ENCODE measurements at regions not wholly inside any gene's neighbourhood (a gene's known extent, or its start where the extent isn't known, plus 50 kb on each side); places are given as distances from the start of the nearest gene placed in this dataset.
A peak's percentile ranks its signal among the peaks of the same experiment; 100 is the strongest.

DNA sequence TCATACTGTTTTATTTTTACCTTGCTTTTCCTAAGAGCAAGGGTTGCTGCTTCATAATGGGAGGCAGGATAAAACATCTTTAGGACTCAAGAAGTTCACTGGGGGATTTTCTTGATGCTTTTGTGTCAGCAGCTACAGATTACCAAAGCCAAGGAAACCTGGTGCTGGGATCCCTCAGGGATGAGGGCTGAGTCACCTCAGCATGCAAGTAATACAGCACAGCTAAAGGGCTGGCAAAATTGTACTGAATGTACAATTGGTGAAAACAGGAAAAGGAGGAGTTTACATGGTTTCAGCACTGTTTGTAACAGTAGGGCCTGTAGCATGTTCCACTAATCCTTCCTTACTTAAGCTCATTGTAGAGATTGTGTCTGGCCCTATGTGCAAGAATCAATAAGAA, 1056.8 kb downstream of the SORCS1 start:
- no peak overlapping the region for H4K91ac ChIP-seq (replicated peaks; ENCODE audit: insufficient read length, low read length)
- no peak overlapping the region for H2BK5ac ChIP-seq (ENCODE audit: low read depth, low read length)
- no peak overlapping the region for H3K18ac ChIP-seq (ENCODE audit: extremely low read depth, low read length)
- H3K4ac ChIP-seq (replicated peaks; ENCODE audit: insufficient read length, low read depth, low read length), result no peak overlapping the region
- H3K4me3 ChIP-seq (ENCODE audit: extremely low read depth in 1 of 4, insufficient read depth in 2 of 4, low read depth in 3 of 4, low read length in 4 of 4), result no peak overlapping the region
- H2AFZ ChIP-seq (ENCODE audit: low read length), result 0 out of 2 replicates have a peak overlapping the region, but pooled peaks have one; percentile 20
- no peak overlapping the region for H4K8ac ChIP-seq (ENCODE audit: extremely low read depth, insufficient read depth, low read length)
- no peak overlapping the region for H3K27ac ChIP-seq (ENCODE audit: low read depth, low read length)
- H3K23ac ChIP-seq (ENCODE audit: insufficient read length), result no peak overlapping the region
- no peak overlapping the region for H3K56ac ChIP-seq (replicated peaks; ENCODE audit: insufficient read length, low read depth, low read length)
- no peak overlapping the region for H2BK20ac ChIP-seq (ENCODE audit: low read length)
- H4K20me1 ChIP-seq (replicated peaks in 1 of 2; ENCODE audit: control insufficient read depth in 1 of 2, insufficient read depth in 2 of 2, low read length in 2 of 2), result no peaks in the 10 kb centered on the region
- H2BK12ac ChIP-seq (ENCODE audit: low read depth, low read length), result no peak overlapping the region
- H4K5ac ChIP-seq (ENCODE audit: insufficient read length, low read depth, low read length), result no peak overlapping the region
- FAIRE-seq (no peak), DNase-seq (ENCODE audit: low read depth in 1 of 2, low spot score in 2 of 2) (no peak)
- no peaks in the 10 kb centered on the region for H3K36me3 ChIP-seq (ENCODE audit: control insufficient read depth in 2 of 4, insufficient read depth in 4 of 4, low read length in 3 of 4)
- H3K79me1 ChIP-seq (ENCODE audit: low read depth, low read length), result no peaks in the 10 kb centered on the region
- H3K4me2 ChIP-seq (ENCODE audit: insufficient read depth in 1 of 2, low read depth in 2 of 2, low read length in 2 of 2), result no peak overlapping the region
- no peak overlapping the region for H3K14ac ChIP-seq (ENCODE audit: insufficient read length)
- H3K23me2 ChIP-seq (ENCODE audit: low read depth, low read length), result no peaks in the 10 kb centered on the region
- no peak overlapping the region for H2BK15ac ChIP-seq (ENCODE audit: low read length)
- no peaks in the 10 kb centered on the region for H3K4me1 ChIP-seq (replicated peaks in 1 of 4; ENCODE audit: control insufficient read depth in 3 of 4, insufficient read depth in 4 of 4, low read length in 3 of 4)
- ChIA-PET CTCF (ENCODE audit: partially characterized antibody) (interaction anchor here (1.2 kb wide), 1 partner anchor 156 kb away, joined by 4 read pairs; no protein-coding TSS in a partner anchor), POLR2A (ENCODE audit: partially characterized antibody) (no interaction called here)
- H3K9ac ChIP-seq (replicated peaks in 1 of 4; ENCODE audit: extremely low read depth in 1 of 4, low read depth in 3 of 4, low read length in 3 of 4), result no peak overlapping the region
- no peaks in the 10 kb centered on the region for H3K79me2 ChIP-seq (ENCODE audit: control insufficient read depth in 1 of 2, insufficient read depth in 2 of 2, low read length in 2 of 2)
- no peaks in the 10 kb centered on the region for H3K9me3 ChIP-seq (ENCODE audit: insufficient read depth in 2 of 2, low read depth in 1 of 2, low read length in 1 of 2)
- no peak overlapping the region for H2BK120ac ChIP-seq (replicated peaks; ENCODE audit: low read depth, low read length)
- no peaks in the 10 kb centered on the region for H3K27me3 ChIP-seq (replicated peaks in 1 of 4; ENCODE audit: control insufficient read depth in 3 of 4, extremely low read depth in 1 of 4, insufficient read depth in 3 of 4, low read length in 3 of 4)
- no peak overlapping the region for H2AK5ac ChIP-seq (ENCODE audit: low read depth, low read length)
- TF ChIP-seq BACH1 (IDR thresholded peaks at IDR 0.05; ENCODE audit: low read length) (no peak), ASH2L (IDR thresholded peaks at IDR 0.05; ENCODE audit: low read length) (no peak), GTF2F1 (IDR thresholded peaks at IDR 0.05; ENCODE audit: borderline replicate concordance, low read depth, low read length) (no peak), RFX5 (IDR thresholded peaks at IDR 0.05; ENCODE audit: borderline replicate concordance, low read depth, low read length) (no peak), SP1 (IDR thresholded peaks at IDR 0.05; ENCODE audit: low read depth, low read length) (no peak), RXRA (IDR thresholded peaks at IDR 0.05; ENCODE audit: insufficient read depth, low read depth, low read length) (no peak)
